ENCODE measurements at regions not wholly inside any gene's neighbourhood (a gene's known extent, or its start where the extent isn't known, plus 50 kb on each side); places are given as distances from the start of the nearest gene placed in this dataset.

GRCh38 chr11:11146830-11147229 is 206.2 kb downstream of the CSNK2A3 start:
- H2AFZ ChIP-seq = no peak overlapping the region
- H3K4me1 ChIP-seq (replicated peaks; ENCODE audit: insufficient read depth) = no peaks in the 10 kb centered on the region
- intact Hi-C loops (cut with micrococcal nuclease; ENCODE audit: unreplicated experiment) = no loop called here
- H4K20me1 ChIP-seq (ENCODE audit: insufficient read depth) = no peaks in the 10 kb centered on the region
- no peak for TF ChIP-seq EZH2 (IDR thresholded peaks at IDR 0.05; ENCODE audit: low read depth)
- no peak for TF ChIP-seq CTCF (conservative IDR thresholded peaks at IDR 0.05)
- no peak overlapping the region for H3K4me2 ChIP-seq
- H3F3A ChIP-seq (ENCODE audit: insufficient read depth, low read depth) = no peaks in the 10 kb centered on the region
- no TSS peak for BruUV-seq (replicated peaks)
- ChIA-PET CTCF (no interaction called here), POLR2A (ENCODE audit: unreplicated experiment) (no interaction called here)
- no peaks in the 10 kb centered on the region for H3K9me3 ChIP-seq (ENCODE audit: insufficient read depth, low read depth)
- 0 out of 2 replicates have a peak, but pooled peaks cover 2% of the 10 kb centered on the region for H3K27me3 ChIP-seq (ENCODE audit: insufficient read depth, low read depth)
- no peaks in the 10 kb centered on the region for H3K9me2 ChIP-seq (ENCODE audit: insufficient read depth)
- H3K4me3 ChIP-seq = no peak overlapping the region
- H3K27ac ChIP-seq = no peak overlapping the region
- DNase-seq = no peak
- no peaks in the 10 kb centered on the region for H3K79me2 ChIP-seq (ENCODE audit: low read depth)
- no peaks in the 10 kb centered on the region for H3K36me3 ChIP-seq (ENCODE audit: low read depth)

- H3K9me2 ChIP-seq (ENCODE audit: insufficient read depth) = no peaks in the 10 kb centered on the region
- H3K9me3 ChIP-seq (ENCODE audit: insufficient read depth, low read depth) = no peaks in the 10 kb centered on the region
- no peak overlapping the region for H2AFZ ChIP-seq
- H4K20me1 ChIP-seq (ENCODE audit: insufficient read depth) = no peaks in the 10 kb centered on the region
- H3K36me3 ChIP-seq (ENCODE audit: low read depth) = no peaks in the 10 kb centered on the region
- no peaks in the 10 kb centered on the region for H3F3A ChIP-seq (ENCODE audit: insufficient read depth, low read depth)
- peaks cover 5% of the 10 kb centered on the region; the same call in 1 of the 2 replicates for H3K27me3 ChIP-seq (ENCODE audit: insufficient read depth, low read depth)
- intact Hi-C loops (cut with micrococcal nuclease; ENCODE audit: unreplicated experiment) = no loop called here
- DNase-seq = no peak
- no peak overlapping the region for H3K4me2 ChIP-seq
- TF ChIP-seq EZH2 (IDR thresholded peaks at IDR 0.05; ENCODE audit: low read depth) (no peak), CTCF (conservative IDR thresholded peaks at IDR 0.05) (no peak)
- H3K79me2 ChIP-seq (ENCODE audit: low read depth) = no peaks in the 10 kb centered on the region
- no peaks in the 10 kb centered on the region for H3K4me1 ChIP-seq (replicated peaks; ENCODE audit: insufficient read depth)
- ChIA-PET POLR2A (ENCODE audit: unreplicated experiment) (no interaction called here), CTCF (no interaction called here)
- H3K27ac ChIP-seq = no peak overlapping the region
- BruUV-seq (replicated peaks) = no TSS peak
- no peak overlapping the region for H3K4me3 ChIP-seq
Measured at GRCh38 chr11:11143849-11144248, 209.2 kb downstream of the CSNK2A3 start.

GRCh38 chr11:11142430-11142829 is 210.6 kb downstream of the CSNK2A3 start:
- ChIA-PET CTCF (no interaction called here), POLR2A (ENCODE audit: unreplicated experiment) (no interaction called here)

More at GRCh38 chr11:11142430-11142829, 210.6 kb downstream of the CSNK2A3 start:
- Histone ChIP-seq H3K27me3 (ENCODE audit: insufficient read depth, low read depth) (peaks cover 5% of the 10 kb centered on the region; the same call in 1 of the 2 replicates), H3K27ac (no peak overlapping the region), H3K4me1 (replicated peaks; ENCODE audit: insufficient read depth) (no peaks in the 10 kb centered on the region), H4K20me1 (ENCODE audit: insufficient read depth) (no peaks in the 10 kb centered on the region), H3K4me2 (no peak overlapping the region), H3K9me2 (ENCODE audit: insufficient read depth) (no peaks in the 10 kb centered on the region), H3K9me3 (ENCODE audit: insufficient read depth, low read depth) (no peaks in the 10 kb centered on the region), H2AFZ (no peak overlapping the region), H3K79me2 (ENCODE audit: low read depth) (no peaks in the 10 kb centered on the region), H3K36me3 (ENCODE audit: low read depth) (no peaks in the 10 kb centered on the region), H3F3A (ENCODE audit: insufficient read depth, low read depth) (no peaks in the 10 kb centered on the region), H3K4me3 (no peak overlapping the region)
- no TSS peak for BruUV-seq (replicated peaks)
- TF ChIP-seq EZH2 (IDR thresholded peaks at IDR 0.05; ENCODE audit: low read depth) (no peak), CTCF (conservative IDR thresholded peaks at IDR 0.05) (no peak)
- no peak for DNase-seq
- intact Hi-C loops (cut with micrococcal nuclease; ENCODE audit: unreplicated experiment) = no loop called here
